Kasumi-1 (cell line): ENCODE measurements at regions not wholly inside any gene's neighbourhood (a gene's known extent, or its start where the extent isn't known, plus 50 kb on each side); places are given as distances from the start of the nearest gene placed in this dataset.

Experiments used
- DNase-seq, 2 experiments: peaks; one replicate each; lab custom pipeline; 2025; lab: John Stamatoyannopoulos, UW

- DNase-seq, result no peak
These were observed 247.0 kb upstream of the MKI67 start for GRCh38 chr10:128373071-128373749.

GRCh38 chr10:128373831-128374230, 247.6 kb upstream of the MKI67 start:
- DNase-seq, result no peak

- no peak for DNase-seq
These were observed 248.9 kb upstream of the MKI67 start for GRCh38 chr10:128375171-128375570.

GRCh38 chr10:128377364-128377987, 251.3 kb upstream of the MKI67 start:
- no peak for DNase-seq

GRCh38 chr10:128377988-128378387, 251.8 kb upstream of the MKI67 start:
- no peak for DNase-seq

- DNase-seq, result no peak
These were observed 254.7 kb upstream of the MKI67 start for GRCh38 chr10:128380946-128381345.

GRCh38 chr10:128382225-128382624, 256.0 kb upstream of the MKI67 start:
- no peak for DNase-seq

- DNase-seq, result no peak
These were observed 258.6 kb upstream of the MKI67 start for GRCh38 chr10:128384831-128385230.

GRCh38 chr10:128386231-128386630, 260.0 kb upstream of the MKI67 start:
- DNase-seq, result no peak

GRCh38 chr10:128386816-128387604, 260.8 kb upstream of the MKI67 start:
- DNase-seq, result no peak

GRCh38 chr10:128390596-128390995, 264.4 kb upstream of the MKI67 start:
- no peak for DNase-seq

- no peak for DNase-seq
These were observed 267.3 kb upstream of the MKI67 start for GRCh38 chr10:128393546-128393945.

- DNase-seq, result no peak
These were observed 271.9 kb upstream of the MKI67 start for GRCh38 chr10:128398118-128398517.

- no peak for DNase-seq
These were observed 272.8 kb upstream of the MKI67 start for GRCh38 chr10:128398999-128399398.

GRCh38 chr10:128400564-128400963, 274.3 kb upstream of the MKI67 start:
- DNase-seq, result no peak

- no peak for DNase-seq
These were observed 279.2 kb upstream of the MKI67 start for GRCh38 chr10:128405450-128405849.

- no peak for DNase-seq
These were observed 285.4 kb upstream of the MKI67 start for GRCh38 chr10:128411643-128412042.

- DNase-seq, result no peak
These were observed 288.3 kb upstream of the MKI67 start for GRCh38 chr10:128414568-128414967.

- no peak for DNase-seq
These were observed 290.0 kb upstream of the MKI67 start for GRCh38 chr10:128416231-128416630.

- no peak for DNase-seq
These were observed 291.6 kb upstream of the MKI67 start for GRCh38 chr10:128417826-128418225.

- no peak for DNase-seq
These were observed 292.6 kb upstream of the MKI67 start for GRCh38 chr10:128418819-128419218.

- DNase-seq, result no peak
These were observed 293.3 kb upstream of the MKI67 start for GRCh38 chr10:128419466-128420019.

GRCh38 chr10:128420623-128421022, 294.4 kb upstream of the MKI67 start:
- no peak for DNase-seq
